H1 (cell line): ENCODE measurements at regions not wholly inside any gene's neighbourhood (a gene's known extent, or its start where the extent isn't known, plus 50 kb on each side); places are given as distances from the start of the nearest gene placed in this dataset.

Experiments
- CTCF ChIP-seq, 3 experiments: IDR thresholded peaks; 1 replicate in 2 of 3; 2 replicates in 1 of 3; pipeline versions ENCODE4 v1.5.1 to v1.6.1; 2011; ENCODE audit warnings: low read length in 3 of 3, mild to moderate bottlenecking in 3 of 3, inconsistent platforms in 2 of 3, low read depth in 1 of 3, moderate library complexity in 1 of 3; ENCODE audit not compliant: insufficient read depth in 1 of 3; ENCODE audit errors: control extremely low read depth in 1 of 3
- HDAC6 ChIP-seq: IDR thresholded peaks from one replicate; pipeline ENCODE4 v1.7.1; 2012; ENCODE audit warnings: low read depth, mild to moderate bottlenecking, inconsistent platforms, low read length, moderate library complexity
- KDM5A ChIP-seq: fragments of 200-600 bp; IDR thresholded peaks from 2 replicates; pipeline ENCODE4 v1.7.1; 2012; ENCODE audit warnings: mild to moderate bottlenecking, low read length, inconsistent platforms, mixed read lengths
- POLR2A ChIP-seq, 2 experiments: IDR thresholded peaks; 1 replicate in 1 of 2; 2 replicates in 1 of 2; pipeline ENCODE4 v1.6.1; 2011; ENCODE audit warnings: low read depth in 2 of 2, low read length in 2 of 2, mild to moderate bottlenecking in 2 of 2; ENCODE audit errors: control extremely low read depth in 1 of 2
- RAD21 ChIP-seq, 2 experiments: IDR thresholded peaks in 1 of 2; conservative IDR thresholded peaks in 1 of 2; 2 replicates each; pipeline ENCODE4 v1.6.1; 2011; ENCODE audit warnings: low read depth in 2 of 2, low read length in 2 of 2, improper control_type of control experiment in 1 of 2, inconsistent platforms in 1 of 2, mild to moderate bottlenecking in 1 of 2, moderate library complexity in 1 of 2

DNA sequence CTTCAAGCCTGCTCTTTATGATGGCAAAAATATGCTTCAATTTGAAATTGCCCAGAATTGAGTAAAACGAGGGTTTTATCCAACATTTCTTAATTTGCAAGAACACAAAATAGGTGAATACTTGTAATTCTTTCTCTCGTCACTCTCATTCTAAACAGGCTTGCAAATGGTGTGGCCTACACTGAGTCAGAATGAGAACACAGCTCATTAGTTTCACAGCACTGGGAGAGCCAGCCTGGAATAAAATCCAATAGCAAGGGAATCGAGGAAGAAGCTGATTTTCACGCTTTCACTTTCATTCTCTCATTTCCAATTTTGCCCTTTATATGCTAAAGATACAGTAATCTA, 537.5 kb downstream of the LTN1 start:
- TF ChIP-seq KDM5A (no peak), CTCF (IDR thresholded peaks at IDR 0.05; ENCODE audit: control extremely low read depth in 1 of 3, insufficient read depth in 1 of 3, low read depth in 1 of 3, low read length in 3 of 3) (no peak), POLR2A (IDR thresholded peaks at IDR 0.05; ENCODE audit: control extremely low read depth in 1 of 2, low read depth in 2 of 2, low read length in 2 of 2) (no peak), RAD21 (IDR thresholded peaks at IDR 0.05 in 1 of 2, conservative IDR thresholded peaks at IDR 0.05 in 1 of 2; ENCODE audit: low read depth in 2 of 2, low read length in 2 of 2) (no peak), HDAC6 (no peak)
